B cell (primary cell): ENCODE measurements at regions not wholly inside any gene's neighbourhood (a gene's known extent, or its start where the extent isn't known, plus 50 kb on each side); places are given as distances from the start of the nearest gene placed in this dataset.

Experiments
- EZH2 ChIP-seq: IDR thresholded peaks from 2 replicates; pipeline ENCODE4 v1.6.1; 2012; ENCODE audit warnings: borderline replicate concordance, low read depth, mild to moderate bottlenecking, moderate library complexity, low read length; ENCODE audit not compliant: insufficient read depth, poor library complexity, severe bottlenecking
- TF ChIP-seq, protein P1 (sequence below): fragments of 200-600 bp; IDR thresholded peaks from one replicate; pipeline ENCODE4 v1.8.0; 2022; ENCODE audit warnings: antibody characterized with exemption, mild to moderate bottlenecking

DNA sequence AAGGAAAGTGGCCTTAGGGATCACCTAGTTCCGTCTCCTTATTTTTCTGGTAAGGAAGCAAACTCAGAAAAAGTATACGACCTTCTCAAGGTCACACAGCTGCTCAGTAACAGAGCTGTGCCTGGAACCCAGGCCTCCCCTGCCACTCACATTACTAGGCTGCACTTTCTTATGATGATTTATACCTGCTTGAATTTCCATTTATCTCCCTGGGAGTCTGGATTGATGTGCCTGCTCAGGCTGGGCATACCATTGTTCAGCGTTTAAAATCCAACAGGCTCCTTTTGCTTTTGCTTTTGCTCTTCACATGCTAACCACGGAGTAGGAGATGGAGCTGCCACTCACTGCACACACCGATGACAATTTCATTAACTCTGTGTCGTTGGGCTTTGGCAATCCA lies 241.0 kb downstream of the OLFM4 start:
- TF ChIP-seq, protein P1, sequence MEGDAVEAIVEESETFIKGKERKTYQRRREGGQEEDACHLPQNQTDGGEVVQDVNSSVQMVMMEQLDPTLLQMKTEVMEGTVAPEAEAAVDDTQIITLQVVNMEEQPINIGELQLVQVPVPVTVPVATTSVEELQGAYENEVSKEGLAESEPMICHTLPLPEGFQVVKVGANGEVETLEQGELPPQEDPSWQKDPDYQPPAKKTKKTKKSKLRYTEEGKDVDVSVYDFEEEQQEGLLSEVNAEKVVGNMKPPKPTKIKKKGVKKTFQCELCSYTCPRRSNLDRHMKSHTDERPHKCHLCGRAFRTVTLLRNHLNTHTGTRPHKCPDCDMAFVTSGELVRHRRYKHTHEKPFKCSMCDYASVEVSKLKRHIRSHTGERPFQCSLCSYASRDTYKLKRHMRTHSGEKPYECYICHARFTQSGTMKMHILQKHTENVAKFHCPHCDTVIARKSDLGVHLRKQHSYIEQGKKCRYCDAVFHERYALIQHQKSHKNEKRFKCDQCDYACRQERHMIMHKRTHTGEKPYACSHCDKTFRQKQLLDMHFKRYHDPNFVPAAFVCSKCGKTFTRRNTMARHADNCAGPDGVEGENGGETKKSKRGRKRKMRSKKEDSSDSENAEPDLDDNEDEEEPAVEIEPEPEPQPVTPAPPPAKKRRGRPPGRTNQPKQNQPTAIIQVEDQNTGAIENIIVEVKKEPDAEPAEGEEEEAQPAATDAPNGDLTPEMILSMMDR = no peak
- TF ChIP-seq EZH2 = no peak
